Central memory CD8-positive, alpha-beta T cell (primary cell): ENCODE measurements at regions not wholly inside any gene's neighbourhood (a gene's known extent, or its start where the extent isn't known, plus 50 kb on each side); places are given as distances from the start of the nearest gene placed in this dataset.

ENCODE experiments used
- ATAC-seq: fragments of 150-1000 bp; cut with Tn5 transposase; replicated peaks from 2 replicates; pipeline ENCODE4 v1.10.0; 2022; ENCODE audit warnings: mild to moderate bottlenecking, moderate FRiP score, moderate number of reproducible peaks; ENCODE audit not compliant: poor library complexity, severe bottlenecking; ENCODE audit errors: extremely low read depth
- DNase-seq, 2 donors: peaks; one replicate each; pipeline ENCODE4 v3.0.0; 2021; ENCODE audit warnings: low spot score in 2 of 2
- H3K27ac Mint-ChIP-seq: one replicate; pipeline ENCODE4 v1.8.0; 2022; ENCODE audit warnings: low read depth, mild to moderate bottlenecking, moderate library complexity, mixed read lengths
- H3K27me3 Mint-ChIP-seq: one replicate; pipeline ENCODE4 v1.8.0; 2022; ENCODE audit warnings: mixed read lengths
- H3K36me3 Mint-ChIP-seq: one replicate; pipeline ENCODE4 v1.8.0; 2022; ENCODE audit warnings: mild to moderate bottlenecking, moderate library complexity, mixed read lengths; ENCODE audit not compliant: insufficient read depth
- H3K4me1 Mint-ChIP-seq: one replicate; pipeline ENCODE4 v1.8.0; 2022; ENCODE audit warnings: mixed read lengths
- H3K4me3 Mint-ChIP-seq: one replicate; pipeline ENCODE4 v1.8.0; 2022; ENCODE audit warnings: mild to moderate bottlenecking, moderate library complexity, mixed read lengths
- H3K9me3 Mint-ChIP-seq: one replicate; pipeline ENCODE4 v1.8.0; 2022; ENCODE audit warnings: mixed read lengths

GRCh38 chr3:76171647-76172046 is 386.3 kb upstream of the ZNF717 start:
- no peaks in the 10 kb centered on the region for H3K4me1 Mint-ChIP-seq
- H3K27me3 Mint-ChIP-seq: no peaks in the 10 kb centered on the region

DNA sequence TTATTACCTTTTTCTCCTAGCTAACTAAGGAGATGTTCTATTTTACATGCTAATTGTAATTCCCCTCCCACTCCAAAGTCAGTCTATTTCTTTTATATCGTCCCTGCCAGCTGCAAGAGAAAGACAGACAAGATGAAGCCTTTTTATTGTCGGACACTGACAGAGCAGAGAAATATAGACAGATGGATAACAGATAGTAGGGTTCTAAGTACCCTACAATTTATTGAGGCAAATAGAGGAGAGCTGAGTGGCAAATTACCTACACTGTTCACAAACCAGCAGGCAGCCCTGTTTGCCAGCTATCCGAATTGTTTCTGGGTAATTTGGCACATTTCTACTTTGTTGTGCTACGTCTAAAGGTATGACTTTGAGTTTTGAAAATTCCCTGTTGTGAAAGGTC is 392.3 kb upstream of the ZNF717 start:
- DNase-seq: no peak
- H3K36me3 Mint-ChIP-seq: no peaks in the 10 kb centered on the region
- no peak for ATAC-seq
- no peak overlapping the region for H3K27ac Mint-ChIP-seq
- no peaks in the 10 kb centered on the region for H3K27me3 Mint-ChIP-seq
- H3K9me3 Mint-ChIP-seq: peaks cover 22% of the 10 kb centered on the region
- no peaks in the 10 kb centered on the region for H3K4me1 Mint-ChIP-seq
- no peak overlapping the region for H3K4me3 Mint-ChIP-seq

More at GRCh38 chr3:76171647-76172046, 386.3 kb upstream of the ZNF717 start:
- Mint-ChIP-seq H3K4me3 (no peak overlapping the region), H3K36me3 (no peaks in the 10 kb centered on the region), H3K9me3 (peaks cover 6% of the 10 kb centered on the region), H3K27ac (no peak overlapping the region)
- no peak for DNase-seq
- no peak for ATAC-seq

GRCh38 chr3:76178412-76178811 is 393.1 kb upstream of the ZNF717 start:
- DNase-seq (no peak), ATAC-seq (no peak)
- Mint-ChIP-seq H3K27me3 (no peaks in the 10 kb centered on the region), H3K4me3 (no peak overlapping the region), H3K27ac (no peak overlapping the region), H3K4me1 (no peaks in the 10 kb centered on the region), H3K9me3 (peaks cover 25% of the 10 kb centered on the region), H3K36me3 (no peaks in the 10 kb centered on the region)

DNA sequence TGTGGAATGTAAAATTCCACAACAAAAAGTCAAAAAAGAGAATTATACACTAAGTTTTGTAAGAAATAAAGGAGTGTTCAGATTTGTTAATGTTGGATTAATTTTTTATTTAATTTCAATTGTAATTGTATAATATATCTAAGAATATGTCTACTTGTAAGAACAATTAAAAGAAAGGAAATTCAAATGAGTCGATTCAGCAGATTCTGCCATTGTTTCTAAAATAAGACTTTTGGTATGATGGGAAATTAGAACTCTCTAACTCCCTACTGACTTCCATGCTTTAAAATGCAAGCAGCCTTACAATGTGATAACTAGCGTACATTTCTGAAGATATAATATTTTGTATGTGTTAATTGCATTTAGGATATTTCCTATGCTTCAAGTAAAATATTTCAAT is 395.9 kb upstream of the ZNF717 start:
- no peak for ATAC-seq
- H3K27ac Mint-ChIP-seq: no peak overlapping the region
- no peaks in the 10 kb centered on the region for H3K27me3 Mint-ChIP-seq
- peaks cover 31% of the 10 kb centered on the region for H3K9me3 Mint-ChIP-seq
- DNase-seq: no peak
- no peak overlapping the region for H3K4me3 Mint-ChIP-seq
- H3K36me3 Mint-ChIP-seq: no peaks in the 10 kb centered on the region
- no peaks in the 10 kb centered on the region for H3K4me1 Mint-ChIP-seq

DNA sequence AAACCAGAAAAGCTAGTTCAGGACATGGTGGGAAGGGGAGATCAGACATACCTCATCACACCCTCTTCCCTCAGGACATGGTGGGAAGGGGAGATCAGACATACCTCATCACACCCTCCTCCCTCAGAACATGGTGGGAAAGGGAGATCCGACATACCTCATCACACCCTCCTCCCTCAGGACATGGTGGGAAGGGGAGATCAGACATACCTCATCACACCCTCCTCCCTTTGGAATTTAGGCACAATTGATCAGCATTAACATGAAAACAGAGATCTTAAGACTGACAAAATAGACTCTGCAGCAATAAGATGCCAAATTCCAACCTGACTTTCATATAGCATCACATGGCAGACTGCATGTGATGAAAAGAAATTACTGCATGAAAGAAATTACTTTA is 412.7 kb upstream of the ZNF717 start:
- Mint-ChIP-seq H3K4me3 (no peak overlapping the region), H3K4me1 (no peaks in the 10 kb centered on the region), H3K9me3 (peaks cover 19% of the 10 kb centered on the region), H3K27me3 (no peaks in the 10 kb centered on the region), H3K27ac (no peak overlapping the region), H3K36me3 (no peaks in the 10 kb centered on the region)
- DNase-seq (no peak), ATAC-seq (no peak)

GRCh38 chr3:76199382-76199781 is 414.0 kb upstream of the ZNF717 start:
- H3K27ac Mint-ChIP-seq: no peak overlapping the region
- no peaks in the 10 kb centered on the region for H3K36me3 Mint-ChIP-seq
- no peaks in the 10 kb centered on the region for H3K4me1 Mint-ChIP-seq
- DNase-seq: no peak
- peaks cover 20% of the 10 kb centered on the region for H3K9me3 Mint-ChIP-seq
- no peak overlapping the region for H3K4me3 Mint-ChIP-seq
- no peaks in the 10 kb centered on the region for H3K27me3 Mint-ChIP-seq
- ATAC-seq: no peak

GRCh38 chr3:76203578-76203977 is 418.2 kb upstream of the ZNF717 start:
- Mint-ChIP-seq H3K27ac (no peak overlapping the region), H3K27me3 (no peaks in the 10 kb centered on the region)

GRCh38 chr3:76206346-76206745 is 421.0 kb upstream of the ZNF717 start:
- H3K4me3 Mint-ChIP-seq: no peak overlapping the region
- DNase-seq (no peak), ATAC-seq (no peak)
- peaks cover 22% of the 10 kb centered on the region for H3K9me3 Mint-ChIP-seq
- no peaks in the 10 kb centered on the region for H3K27me3 Mint-ChIP-seq
- H3K27ac Mint-ChIP-seq: no peak overlapping the region
- H3K4me1 Mint-ChIP-seq: no peaks in the 10 kb centered on the region
- H3K36me3 Mint-ChIP-seq: no peaks in the 10 kb centered on the region

More at GRCh38 chr3:76203578-76203977, 418.2 kb upstream of the ZNF717 start:
- no peaks in the 10 kb centered on the region for H3K36me3 Mint-ChIP-seq
- peaks cover 15% of the 10 kb centered on the region for H3K9me3 Mint-ChIP-seq
- DNase-seq (no peak), ATAC-seq (no peak)
- H3K4me3 Mint-ChIP-seq: no peak overlapping the region
- no peaks in the 10 kb centered on the region for H3K4me1 Mint-ChIP-seq

- ATAC-seq: no peak
- no peak for DNase-seq
- Mint-ChIP-seq H3K4me3 (no peak overlapping the region), H3K9me3 (peaks cover 20% of the 10 kb centered on the region), H3K27ac (no peak overlapping the region), H3K4me1 (no peaks in the 10 kb centered on the region), H3K27me3 (no peaks in the 10 kb centered on the region), H3K36me3 (no peaks in the 10 kb centered on the region)
Observed at GRCh38 chr3:76212679-76213078, 427.3 kb upstream of the ZNF717 start.

DNA sequence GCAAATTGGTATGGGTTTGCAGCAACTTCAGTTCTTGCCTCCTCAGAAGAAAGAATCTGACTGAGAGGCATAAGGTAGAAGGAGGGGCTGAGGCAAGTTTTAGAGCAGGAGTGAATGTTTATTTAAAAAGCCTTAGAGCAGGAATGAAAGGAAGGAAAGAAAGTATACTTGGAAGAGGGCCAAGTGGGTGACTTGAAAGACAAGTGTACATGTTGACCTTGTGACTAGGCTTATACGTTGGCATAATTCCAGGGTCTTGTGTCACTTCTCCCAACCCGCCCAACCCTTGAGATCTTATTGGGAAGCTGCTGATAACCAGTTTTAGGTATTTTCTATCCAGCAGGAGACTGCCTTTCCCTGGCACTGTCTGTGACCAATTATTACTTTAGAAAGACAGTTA is 436.9 kb upstream of the ZNF717 start:
- DNase-seq: no peak
- no peak for ATAC-seq
- H3K9me3 Mint-ChIP-seq: peaks cover 16% of the 10 kb centered on the region
- no peaks in the 10 kb centered on the region for H3K27me3 Mint-ChIP-seq
- no peak overlapping the region for H3K27ac Mint-ChIP-seq
- no peaks in the 10 kb centered on the region for H3K36me3 Mint-ChIP-seq
- H3K4me1 Mint-ChIP-seq: no peaks in the 10 kb centered on the region
- no peak overlapping the region for H3K4me3 Mint-ChIP-seq

DNA sequence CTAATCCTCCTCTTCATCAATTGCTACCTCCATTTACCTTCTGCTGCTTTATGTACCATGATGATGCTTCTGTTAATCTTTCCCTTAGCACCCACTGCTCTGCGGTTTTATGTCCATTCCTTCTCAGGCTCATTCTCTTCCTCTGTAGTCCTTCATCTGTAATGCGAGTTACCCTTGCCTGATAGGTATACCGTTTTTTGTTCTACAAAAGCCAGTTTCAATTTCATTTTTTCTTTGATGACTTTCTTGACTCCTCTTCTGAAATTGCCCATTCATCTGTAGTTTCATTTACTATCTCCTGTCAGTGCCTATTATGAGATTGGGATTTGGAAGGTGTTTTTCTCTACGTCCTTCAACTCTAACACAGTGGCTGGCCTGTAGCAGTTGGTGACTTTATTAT is 445.9 kb upstream of the ZNF717 start:
- Mint-ChIP-seq H3K36me3 (no peaks in the 10 kb centered on the region), H3K4me1 (no peaks in the 10 kb centered on the region), H3K27ac (no peak overlapping the region), H3K27me3 (no peaks in the 10 kb centered on the region), H3K4me3 (no peak overlapping the region), H3K9me3 (peaks cover 20% of the 10 kb centered on the region)
- DNase-seq (no peak), ATAC-seq (no peak)

GRCh38 chr3:76242886-76243753 is 457.8 kb upstream of the ZNF717 start:
- ATAC-seq (no peak), DNase-seq (no peak)
- Mint-ChIP-seq H3K9me3 (peaks cover 15% of the 10 kb centered on the region), H3K4me3 (no peak overlapping the region), H3K4me1 (no peaks in the 10 kb centered on the region), H3K27me3 (no peaks in the 10 kb centered on the region), H3K27ac (no peak overlapping the region), H3K36me3 (no peaks in the 10 kb centered on the region)

DNA sequence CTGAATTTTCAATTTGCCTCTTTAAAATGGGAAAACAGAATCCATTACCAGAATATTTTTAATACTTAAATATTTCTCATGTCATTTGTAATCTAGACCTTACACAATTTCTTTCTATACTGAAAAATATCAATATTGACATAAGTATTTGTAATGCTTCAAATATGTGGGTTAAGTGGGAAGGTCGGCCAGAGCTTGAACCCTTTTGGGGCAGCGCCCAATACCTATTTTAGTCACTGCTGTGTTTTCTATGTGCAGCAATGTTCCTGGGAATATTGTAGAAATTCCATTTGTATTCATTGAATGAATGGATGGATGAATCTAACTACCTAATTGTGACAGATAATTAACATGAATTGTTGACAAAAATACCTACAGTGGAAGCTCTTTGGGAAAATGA is 459.7 kb upstream of the ZNF717 start:
- Mint-ChIP-seq H3K36me3 (no peaks in the 10 kb centered on the region), H3K27me3 (no peaks in the 10 kb centered on the region), H3K27ac (no peak overlapping the region), H3K9me3 (peaks cover 11% of the 10 kb centered on the region), H3K4me1 (no peaks in the 10 kb centered on the region), H3K4me3 (no peak overlapping the region)
- DNase-seq (no peak), ATAC-seq (no peak)
